ENCODE measurements at regions not wholly inside any gene's neighbourhood (a gene's known extent, or its start where the extent isn't known, plus 50 kb on each side); places are given as distances from the start of the nearest gene placed in this dataset.

- TF ChIP-seq CTCF (IDR thresholded peaks at IDR 0.05) = no peak
- TF ChIP-seq POLR2A (IDR thresholded peaks at IDR 0.05) = no peak
Measured at GRCh38 chr2:67612576-67613042, 215.5 kb downstream of the ETAA1 start.

Measured in lower leg skin (tissue), 3 donors.